ENCODE measurements at regions not wholly inside any gene's neighbourhood (a gene's known extent, or its start where the extent isn't known, plus 50 kb on each side); places are given as distances from the start of the nearest gene placed in this dataset.

DNA sequence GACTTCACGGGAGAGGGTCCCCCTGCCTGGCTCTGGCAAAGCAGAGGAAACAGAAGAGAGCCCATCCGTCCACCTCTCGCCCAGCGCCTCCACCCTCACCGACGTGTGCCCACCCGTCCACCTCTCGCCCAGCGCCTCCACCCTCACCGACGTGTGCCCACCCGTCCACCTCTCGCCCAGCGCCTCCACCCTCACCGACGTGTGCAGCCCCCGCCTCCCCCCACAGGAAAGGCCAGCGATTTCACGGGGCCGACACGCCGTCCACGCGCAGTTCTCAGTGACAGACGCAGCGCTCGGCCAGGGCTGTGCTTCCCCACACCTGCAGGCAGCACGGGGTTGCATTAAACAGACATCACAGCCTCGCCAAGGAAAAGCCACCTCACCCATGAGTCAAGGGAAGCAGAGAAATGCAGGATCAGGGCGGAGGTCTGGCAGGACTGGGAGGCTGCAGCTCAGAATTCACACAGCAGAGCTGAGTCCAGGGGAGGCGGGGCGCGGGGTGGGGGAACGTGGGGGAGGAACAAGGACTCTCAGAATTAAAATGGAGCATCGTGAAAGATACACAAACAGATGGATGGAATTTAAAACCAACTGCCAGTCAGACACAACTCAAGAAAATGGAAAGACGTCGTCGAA, 377.7 kb downstream of the BRD1 start:
- no peak for DNase-seq

DNA sequence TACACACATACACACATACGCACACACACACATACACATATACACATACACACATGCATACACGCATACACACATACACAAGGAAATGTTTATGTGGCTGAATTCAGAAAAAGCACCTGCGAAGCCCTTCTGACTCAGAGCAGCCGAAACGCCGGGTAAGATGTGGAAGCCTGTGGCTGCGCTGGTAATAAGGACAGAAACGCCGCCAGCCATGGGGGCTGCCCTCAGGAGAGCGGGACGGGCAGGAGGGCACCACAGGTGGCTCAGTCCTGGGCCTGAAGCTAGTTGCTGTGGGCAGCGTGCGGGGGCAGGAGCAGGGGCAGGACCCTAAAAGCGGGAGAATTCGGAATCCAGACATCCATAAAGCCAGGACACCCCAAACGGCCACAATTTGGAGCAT, 378.3 kb downstream of the BRD1 start:
- DNase-seq: no peak

DNA sequence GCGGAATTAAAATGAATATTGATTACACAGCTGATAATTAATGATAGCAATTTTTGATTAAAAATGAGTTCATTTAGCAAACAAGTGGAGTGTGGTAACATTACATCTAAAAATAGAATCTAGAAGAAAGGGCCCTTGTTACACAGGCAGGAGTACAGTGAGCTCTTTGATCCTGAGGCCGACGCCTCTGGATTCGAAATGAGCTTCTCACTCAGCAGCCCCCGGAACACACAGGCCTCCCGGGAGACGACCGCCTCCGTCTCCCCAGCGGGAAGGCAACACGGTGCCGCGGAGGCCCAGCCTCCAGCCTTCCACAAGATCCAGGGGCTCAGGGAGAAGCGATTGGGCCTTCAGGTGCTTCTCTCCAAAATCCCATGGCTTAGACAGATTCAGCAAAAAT, 379.1 kb downstream of the BRD1 start:
- DNase-seq: no peak

DNA sequence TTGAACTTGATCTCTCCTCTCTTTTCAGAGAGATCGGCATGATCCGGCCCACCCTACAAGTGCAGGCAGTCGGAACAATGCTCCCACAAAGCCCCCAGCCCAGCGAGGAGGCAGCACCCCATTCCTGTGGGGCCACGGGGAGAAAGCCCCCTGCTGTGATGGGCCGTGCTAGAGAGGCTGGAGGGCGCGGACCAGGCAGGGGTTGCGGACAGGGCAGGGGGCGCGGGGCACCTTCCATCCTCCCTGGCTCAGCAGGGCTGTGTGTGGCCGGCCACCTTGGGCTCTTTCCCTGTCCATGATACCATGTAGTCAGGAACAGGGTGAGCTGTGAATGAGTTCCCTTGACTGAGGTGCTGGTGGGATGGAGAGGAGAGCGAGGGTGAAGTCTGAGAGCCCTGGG, 379.8 kb downstream of the BRD1 start:
- no peak for DNase-seq

DNA sequence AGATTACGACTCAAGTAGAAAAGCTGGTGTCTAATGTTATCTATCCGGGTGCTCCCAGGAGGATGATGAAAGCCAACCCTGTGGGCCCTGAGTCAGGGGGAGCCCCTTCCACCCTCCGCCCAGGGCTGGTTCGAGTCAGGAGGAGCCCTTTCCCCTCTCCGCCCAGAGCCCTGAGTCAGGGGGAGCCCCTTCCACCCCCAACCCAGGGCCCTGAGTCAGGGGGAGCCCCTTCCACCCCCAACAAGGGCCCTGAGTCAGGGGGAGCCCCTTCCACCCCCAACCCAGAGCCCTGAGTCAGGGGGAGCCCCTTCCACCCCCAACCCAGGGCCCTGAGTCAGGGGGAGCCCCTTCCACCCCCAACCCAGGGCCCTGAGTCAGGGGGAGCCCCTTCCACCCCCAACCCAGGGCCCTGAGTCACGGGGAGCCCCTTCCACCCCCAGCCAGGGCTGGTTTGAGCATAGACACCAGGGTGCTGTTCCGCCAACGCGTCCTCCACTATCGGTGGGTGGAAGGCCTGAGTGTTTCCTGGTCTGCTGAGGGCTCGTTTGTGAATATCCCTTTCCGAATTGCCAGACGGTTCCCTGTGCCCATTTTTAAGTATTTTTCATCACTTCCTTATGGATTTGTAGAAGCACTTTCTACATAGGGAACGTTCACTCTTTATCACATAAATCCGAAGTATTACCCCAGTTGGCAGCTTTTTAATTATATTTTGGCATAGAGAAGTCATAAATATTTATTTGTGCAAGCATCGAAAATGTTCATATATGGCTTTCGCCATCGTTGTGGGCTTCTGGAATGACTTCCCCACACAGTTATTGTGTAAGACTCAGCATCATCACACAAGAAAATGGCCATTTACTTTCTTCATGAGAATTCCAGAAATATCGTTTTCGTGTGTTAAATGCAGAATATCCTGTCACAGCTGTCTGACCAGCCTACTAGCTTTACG, 380.6 kb downstream of the BRD1 start:
- DNase-seq: no peak

DNA sequence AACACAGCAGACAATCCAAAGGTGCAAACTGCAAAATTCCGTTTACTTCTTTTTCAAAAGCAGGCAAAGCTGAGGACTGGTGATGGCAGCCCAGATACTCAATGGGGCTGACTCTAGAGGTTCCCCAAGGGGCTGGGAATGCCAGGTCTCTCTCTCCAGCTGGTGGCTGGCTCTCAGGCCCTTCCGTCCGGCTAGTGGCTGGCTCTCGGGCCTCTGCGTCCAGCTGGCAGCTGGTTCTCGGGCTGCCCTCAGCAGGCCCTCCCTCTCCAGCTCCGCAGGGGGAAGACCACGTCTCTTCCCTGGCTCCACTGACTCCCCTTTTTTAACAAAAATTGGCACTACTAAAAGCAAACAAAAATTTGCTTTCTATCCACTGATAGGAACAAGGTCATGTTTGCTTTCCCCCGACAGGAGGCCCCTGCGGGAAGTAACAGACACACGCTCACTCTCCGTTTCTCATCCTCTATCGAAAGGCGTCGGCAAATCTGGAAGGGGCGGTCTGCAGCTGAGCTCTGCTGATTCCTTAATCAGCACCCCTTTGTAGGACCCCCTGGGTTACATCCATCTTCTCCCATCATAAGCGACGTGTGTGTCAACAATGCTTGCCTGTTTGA, 381.4 kb downstream of the BRD1 start:
- no peak for DNase-seq

DNA sequence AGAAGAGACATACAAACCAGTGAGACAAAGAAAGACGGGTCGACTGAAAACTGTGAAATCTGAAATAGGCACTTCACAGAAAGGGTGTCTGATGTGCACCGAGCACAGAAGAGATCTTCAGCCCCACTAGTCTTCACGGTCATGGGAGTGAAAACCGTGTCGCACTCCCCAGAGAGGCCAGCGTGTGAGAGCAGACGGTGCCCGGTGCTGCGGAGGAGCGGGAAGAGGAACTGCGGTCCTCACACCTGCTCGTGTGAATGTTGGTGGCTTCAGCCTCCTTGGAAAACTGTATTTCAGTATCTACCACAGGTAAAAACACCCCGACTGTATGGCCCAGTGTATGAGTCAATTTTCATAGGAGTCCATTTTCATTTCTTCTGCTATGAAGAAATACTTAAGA, 382.9 kb downstream of the BRD1 start:
- no peak for DNase-seq

DNA sequence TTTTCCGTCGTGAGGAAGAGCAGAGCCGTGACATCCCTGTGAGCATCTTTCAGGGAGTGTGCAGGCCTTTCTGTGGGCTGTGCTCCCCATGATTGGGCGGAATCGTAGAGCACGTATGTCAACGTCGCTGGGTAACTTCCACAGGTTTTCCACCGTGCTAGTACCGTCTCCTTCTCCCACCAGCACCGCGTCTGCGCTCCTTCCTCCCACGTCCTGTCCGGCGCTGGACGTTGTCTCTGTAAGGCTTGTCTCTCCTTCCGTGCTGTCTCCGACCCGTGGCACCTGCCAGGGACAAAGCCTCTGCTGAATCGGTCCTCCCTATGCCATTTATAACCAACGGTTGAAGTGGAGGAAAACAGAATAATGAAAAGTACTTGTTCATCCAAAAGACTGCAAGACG, 386.7 kb downstream of the BRD1 start:
- no peak for DNase-seq

DNA sequence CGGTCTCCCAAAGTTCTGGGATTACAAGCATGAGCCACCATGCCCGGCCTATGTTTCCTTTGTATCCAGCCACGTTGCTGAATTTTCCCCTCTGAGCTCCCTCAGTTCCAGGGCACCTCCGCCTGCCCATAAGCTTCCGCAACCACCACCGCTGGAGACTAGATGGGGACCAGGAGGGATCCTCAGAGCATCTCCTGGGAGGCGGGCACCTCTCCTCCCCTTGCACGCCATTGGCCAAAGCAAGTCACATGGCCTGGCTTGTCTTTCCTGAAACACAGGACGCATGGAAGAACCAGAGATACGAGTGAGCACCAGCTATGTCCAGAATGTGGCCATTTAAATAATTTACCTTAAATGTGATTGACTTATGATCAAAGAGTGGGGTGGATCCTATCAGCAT, 388.3 kb downstream of the BRD1 start:
- DNase-seq: no peak

DNA sequence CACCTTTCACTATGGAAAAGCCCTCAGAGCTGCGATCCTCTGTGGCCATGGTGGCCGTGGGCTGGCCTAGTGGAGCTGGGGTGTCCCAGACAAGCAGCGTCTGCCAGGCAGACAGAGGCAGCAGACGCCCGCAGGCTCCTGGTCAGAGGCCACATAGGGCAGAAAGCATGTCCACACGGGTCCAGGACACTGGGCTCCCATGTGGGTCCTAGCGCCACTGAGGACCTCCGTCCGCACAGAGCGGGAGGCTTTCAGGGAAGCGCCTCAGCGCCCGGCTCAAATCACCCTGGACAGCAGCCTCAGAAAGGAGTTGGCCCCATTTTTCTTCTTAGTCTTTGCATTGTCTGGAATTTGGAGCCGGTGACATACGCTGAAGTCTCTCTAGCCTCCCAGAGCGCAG, 389.7 kb downstream of the BRD1 start:
- DNase-seq: no peak

DNA sequence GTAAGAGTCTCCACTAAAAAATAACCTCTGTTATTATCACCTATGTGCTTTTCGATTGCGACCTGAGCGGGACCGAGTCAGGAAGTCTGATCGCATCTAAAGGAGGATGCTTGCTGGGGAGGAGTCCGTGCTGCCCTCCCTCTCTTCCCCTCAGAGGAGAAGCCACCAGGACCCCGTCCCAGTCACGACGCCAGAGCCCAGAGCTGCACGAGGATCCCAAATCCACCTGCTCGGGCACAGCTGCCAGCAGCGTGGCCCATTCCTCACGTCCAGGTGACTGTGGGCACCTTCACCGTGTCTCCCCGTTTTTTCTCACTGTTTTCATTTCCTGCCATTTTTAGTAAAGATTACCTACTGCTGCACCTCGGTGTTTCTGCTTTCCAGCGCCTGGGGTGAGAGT, 390.3 kb downstream of the BRD1 start:
- no peak for DNase-seq

DNA sequence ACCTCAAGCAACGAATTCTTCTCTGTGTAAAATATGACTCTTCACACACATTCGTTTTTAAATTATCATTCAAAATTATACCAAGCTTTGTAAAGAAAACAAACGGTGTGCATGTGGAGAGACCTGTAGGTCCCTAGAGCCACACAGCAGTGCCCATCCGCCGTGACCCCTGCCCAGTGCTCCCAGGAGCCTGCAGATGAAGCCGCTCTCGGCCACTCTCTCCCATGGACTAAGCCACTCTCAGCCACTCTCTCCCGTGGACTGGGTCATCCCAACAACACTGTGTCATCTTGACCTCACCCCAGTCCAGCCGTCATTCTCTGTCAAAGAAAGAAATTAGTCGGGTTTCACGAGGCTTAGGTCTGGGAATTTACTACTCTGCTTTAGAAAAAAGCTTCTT, 391.6 kb downstream of the BRD1 start:
- DNase-seq: no peak

DNA sequence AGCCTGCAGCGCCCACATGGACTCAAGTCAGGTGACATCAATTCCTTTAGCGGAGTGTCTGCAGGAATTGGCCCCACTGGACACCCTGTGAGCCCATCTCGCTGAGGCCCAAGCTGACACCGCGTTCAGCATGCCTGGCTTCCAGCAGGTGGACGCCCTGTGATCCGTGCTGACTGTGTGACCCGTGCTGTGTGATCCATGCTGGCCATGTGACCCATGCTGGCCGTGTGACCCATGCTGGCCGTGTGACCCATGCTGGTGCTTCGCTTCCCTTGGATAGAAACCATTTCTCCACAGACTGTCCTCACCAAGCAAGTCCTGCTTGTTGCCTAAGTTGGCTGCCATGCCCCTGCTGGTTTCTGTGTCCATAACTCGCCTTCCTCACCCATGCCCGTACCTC, 392.1 kb downstream of the BRD1 start:
- DNase-seq: no peak

DNA sequence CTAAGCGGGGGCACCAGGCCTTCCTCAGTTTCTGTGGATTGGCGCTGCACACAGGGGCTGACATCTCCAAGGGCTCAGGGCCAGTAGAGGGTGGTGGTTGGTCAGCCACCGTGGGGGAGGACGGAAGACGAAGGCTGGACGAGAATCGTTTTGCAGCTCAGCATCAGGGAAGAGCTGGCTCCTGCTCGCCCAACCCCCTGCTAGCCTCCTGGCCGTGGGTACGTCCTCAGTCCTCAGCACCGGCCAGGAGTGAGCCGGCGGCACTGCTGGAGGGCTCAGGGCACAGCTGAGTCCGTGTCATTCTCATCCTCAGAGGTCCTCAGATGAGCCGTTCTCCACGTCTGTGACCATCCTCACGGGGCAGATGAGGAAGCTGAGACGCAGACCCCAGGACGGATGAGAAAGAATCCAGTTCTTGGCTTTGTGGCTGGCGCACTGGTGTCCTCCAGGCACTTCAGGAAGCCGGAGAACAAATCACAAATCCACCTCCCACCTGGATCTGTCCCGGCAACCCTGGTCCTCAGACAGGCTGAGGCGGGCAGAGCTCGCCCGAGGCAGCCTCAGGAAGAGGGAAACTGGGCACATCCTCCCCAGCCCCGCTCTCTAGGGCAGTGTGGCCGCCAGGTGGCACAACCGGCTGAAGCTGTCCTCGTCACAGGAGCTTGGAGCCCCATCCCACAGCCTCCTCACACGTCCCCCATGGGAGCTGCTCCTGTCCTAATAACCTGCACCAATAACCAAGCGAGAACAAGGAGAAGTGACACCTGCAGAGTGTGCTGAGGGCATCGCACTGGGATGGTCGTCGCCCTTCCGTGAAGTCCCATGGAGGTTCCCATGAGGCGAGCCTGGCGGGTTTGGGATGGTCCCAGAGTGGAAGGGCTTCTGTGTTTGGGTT, 393.7 kb downstream of the BRD1 start:
- DNase-seq: no peak

DNA sequence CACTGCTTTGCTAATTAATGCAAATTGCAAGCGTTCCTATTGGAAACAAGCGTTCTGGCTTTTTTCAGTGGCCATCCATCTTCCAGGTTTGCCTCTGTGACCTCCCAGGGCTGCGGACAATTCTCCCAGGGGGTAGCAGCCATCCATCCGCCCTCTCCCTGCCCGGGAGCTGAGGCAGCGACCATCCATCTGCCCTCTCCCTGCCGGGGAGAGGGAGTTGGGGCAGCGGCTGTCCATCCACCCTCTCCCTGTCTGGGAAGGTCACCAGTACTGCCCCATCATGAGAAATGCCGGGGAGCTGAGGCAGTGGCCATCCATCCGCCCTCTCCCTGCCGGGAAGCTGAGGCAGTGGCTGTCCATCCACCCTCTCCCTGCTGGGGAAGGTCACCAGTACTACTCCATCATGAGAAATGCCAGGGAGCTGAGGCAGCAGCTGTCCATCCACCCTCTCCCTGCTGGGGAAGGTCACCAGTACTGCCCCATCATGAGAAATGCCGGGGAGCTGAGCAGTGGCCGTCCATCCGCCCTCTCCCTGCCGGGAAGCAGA, 394.7 kb downstream of the BRD1 start:
- DNase-seq: no peak

DNA sequence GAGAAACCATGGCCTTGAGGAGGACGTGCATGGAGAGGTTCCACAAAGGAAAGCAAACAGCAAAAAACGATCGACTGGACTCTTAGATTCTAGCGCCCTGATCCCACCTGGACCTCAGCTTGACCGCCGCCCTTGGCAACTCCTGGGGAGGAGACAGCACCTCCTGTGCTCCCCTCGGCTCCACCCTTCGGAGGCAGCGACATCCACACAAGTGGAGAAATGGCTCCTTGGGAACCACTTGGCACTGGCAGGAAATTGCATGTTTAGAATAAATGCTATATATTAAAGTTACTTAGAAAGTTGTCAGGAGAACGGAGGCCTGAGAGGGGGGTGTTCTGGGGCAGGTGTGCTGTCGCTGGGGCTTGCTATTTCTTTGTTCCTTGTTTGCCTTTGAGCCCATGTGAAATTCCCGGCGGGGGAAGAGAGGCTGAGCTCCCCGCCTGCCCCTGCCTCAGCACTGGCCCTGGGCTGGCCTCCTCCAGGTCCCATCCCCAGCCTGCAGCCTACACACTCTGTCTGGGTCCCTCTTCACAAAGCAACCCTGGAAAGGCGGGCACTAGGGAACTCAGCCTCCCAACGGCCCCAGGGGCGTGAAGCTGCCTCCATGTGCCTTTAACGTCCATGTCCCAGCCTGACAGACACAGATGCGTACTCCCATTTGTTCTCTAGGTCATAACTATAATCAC, 395.3 kb downstream of the BRD1 start:
- DNase-seq: no peak

DNA sequence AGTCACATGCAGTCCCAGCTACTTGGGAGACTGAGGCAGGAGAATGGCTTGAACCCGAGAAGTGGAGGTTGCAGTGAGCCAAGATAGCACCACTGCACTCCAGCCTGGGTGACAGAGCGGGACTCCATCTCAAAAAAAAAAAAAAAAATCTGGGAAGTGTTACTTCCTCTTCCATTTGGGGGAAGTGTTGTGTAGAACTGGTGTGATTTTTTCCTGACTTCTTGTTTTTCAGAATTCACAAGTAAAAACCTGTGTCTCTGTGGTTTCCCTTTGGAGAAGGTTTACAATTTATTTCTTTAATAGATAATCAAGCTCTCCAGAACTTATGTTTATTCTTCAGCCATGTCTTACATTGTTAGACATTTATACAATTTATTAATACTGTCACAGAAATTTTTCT, 396.1 kb downstream of the BRD1 start:
- DNase-seq: no peak

DNA sequence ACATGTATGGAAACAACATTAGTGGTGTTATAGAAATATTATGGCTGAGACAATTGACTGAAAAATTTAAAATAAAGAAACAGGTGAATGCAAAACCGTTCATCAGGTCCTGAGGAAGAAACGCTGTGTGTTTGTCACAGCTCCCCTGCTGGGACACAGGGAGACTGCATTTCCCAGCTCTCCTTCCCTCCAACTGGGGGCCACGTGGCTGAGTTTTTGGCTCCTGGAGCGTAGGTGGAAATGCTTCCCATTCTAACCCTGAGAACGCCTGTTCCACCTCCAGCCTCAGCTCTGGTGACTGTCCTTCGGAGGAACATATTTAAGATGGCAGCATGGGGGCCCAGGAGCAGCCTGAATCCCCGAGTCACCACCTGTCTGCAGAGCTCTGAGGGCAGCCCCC, 398.6 kb downstream of the BRD1 start:
- no peak for DNase-seq

DNA sequence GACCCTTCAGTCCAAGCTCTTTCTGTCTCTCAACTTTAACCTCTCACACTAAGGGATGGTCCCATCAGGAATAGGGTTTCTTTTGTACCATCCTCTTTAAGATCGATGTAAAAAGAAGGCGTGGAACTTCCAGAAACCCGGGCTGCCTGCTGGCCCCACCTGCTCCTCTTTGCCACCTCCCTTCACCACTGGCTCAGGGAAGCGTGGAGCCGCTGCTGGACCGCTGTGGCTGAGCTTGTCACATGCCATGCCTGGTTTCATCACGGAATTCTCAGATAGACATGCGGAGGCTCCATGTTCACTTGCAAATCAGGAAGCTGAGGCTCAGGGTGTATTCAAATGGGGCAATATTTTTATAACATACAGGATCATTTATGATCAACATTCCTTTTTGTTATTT, 399.7 kb downstream of the BRD1 start:
- no peak for DNase-seq

DNA sequence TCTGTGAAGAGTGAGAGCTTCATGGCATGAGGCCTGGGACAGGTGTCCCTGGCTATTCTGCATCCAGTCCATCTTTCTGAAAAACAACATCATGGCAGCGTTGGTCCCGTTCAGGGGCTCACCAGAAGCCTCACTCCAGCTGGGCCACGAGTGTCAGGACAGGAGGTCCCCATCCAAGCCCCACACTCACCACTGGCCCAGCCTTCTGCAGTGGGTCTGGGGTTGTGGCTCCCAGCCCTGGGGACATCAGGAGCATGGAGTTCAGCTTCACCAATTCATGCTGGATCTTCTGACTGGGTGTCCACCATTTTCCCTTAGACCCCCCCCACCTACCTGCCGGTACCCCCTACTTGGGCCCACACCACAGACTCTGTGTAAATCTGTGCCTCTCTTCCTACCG, 400.3 kb downstream of the BRD1 start:
- no peak for DNase-seq

DNA sequence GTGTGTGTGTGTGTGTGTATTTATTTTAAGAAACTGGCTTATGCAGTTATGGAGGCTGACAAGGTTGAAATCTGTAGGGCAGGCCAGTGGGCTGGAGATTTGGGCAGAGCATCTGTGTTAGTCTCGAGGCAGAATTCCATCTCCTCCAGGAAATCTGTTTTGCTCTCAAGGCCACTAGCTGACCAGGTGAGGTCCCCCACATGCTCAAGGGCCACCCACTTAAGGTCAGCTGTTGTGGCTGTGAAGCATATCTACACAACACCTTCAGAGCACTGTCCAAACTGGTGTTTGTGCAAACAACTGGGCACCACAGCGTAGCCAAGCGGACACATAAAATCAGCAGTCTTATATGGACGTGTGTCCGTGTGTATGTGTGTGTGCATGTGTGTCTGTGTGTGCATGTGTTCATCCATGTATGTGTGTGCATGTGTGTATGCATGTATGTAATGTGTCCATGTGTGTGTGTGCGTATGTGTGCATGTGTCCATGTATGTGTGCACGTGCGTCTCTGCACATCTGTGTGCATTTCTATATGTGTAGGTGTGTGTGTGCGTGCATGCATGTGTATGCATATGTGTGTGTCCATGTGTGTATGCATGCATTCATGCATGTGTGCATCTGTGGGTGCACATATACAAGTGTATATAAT, 400.9 kb downstream of the BRD1 start:
- no peak for DNase-seq

DNA sequence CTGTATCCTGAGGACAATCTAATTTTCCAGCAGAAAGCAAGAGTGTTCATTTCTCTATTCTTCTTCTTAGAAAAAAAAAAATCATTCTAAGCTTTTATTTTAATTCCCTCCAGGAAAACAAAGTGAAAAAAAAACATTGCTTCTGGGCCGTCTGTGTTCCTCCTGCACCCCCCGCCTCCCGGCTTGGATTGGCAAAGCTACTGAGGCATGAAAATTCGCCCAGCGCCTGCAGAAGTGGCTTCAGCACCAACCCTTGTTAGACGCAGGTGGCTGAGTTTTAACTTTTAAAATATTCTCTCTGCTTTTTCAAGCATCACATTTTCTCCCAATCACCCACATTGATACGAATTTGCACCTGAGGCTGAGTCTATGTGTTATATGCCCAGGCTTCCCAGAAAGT, 401.6 kb downstream of the BRD1 start:
- DNase-seq: no peak

All from EL (cell line).